Right atrium auricular region (tissue), 2 donors: ENCODE measurements at regions not wholly inside any gene's neighbourhood (a gene's known extent, or its start where the extent isn't known, plus 50 kb on each side); places are given as distances from the start of the nearest gene placed in this dataset.

ENCODE experiments used
- DNase-seq: peaks from one replicate; pipeline ENCODE4 v3.0.0-alpha.2; 2019; ENCODE audit warnings: low spot score
- H3K27ac ChIP-seq, 2 donors: fragments of 200-600 bp; sonication (generic); 1 replicate in 1 of 2; 2 replicates in 1 of 2; pipeline ENCODE4 v1.5.1; 2016 to 2019
- H3K27me3 ChIP-seq, 2 donors: fragments of 200-600 bp; sonication (generic); one replicate each; pipeline versions ENCODE4 v1.5.1 to v1.6.0; 2017 to 2019
- H3K36me3 ChIP-seq: fragments of 200-600 bp; sonication (generic); one replicate; pipeline ENCODE4 v1.5.1; 2016
- H3K4me1 ChIP-seq, 2 donors: fragments of 200-600 bp; sonication (generic); one replicate each; pipeline versions ENCODE4 v1.5.1 to v1.6.0; 2017 to 2019
- H3K4me3 ChIP-seq, 2 donors: fragments of 200-600 bp; sonication (generic); 1 replicate in 1 of 2; 2 replicates in 1 of 2; pipeline ENCODE4 v1.5.1; 2017 to 2019; ENCODE audit warnings: mild to moderate bottlenecking in 1 of 2, moderate library complexity in 1 of 2
- H3K9me3 ChIP-seq, 2 donors: fragments of 200-600 bp; sonication (generic); one replicate each; pipeline ENCODE4 v1.5.1; 2019
- TF ChIP-seq, protein P1 (sequence below), 2 donors: fragments of 200-600 bp; sonication (generic); IDR thresholded peaks; one replicate each; pipeline ENCODE4 v1.5.1; 2019; ENCODE audit warnings: antibody characterized with exemption in 2 of 2

DNA sequence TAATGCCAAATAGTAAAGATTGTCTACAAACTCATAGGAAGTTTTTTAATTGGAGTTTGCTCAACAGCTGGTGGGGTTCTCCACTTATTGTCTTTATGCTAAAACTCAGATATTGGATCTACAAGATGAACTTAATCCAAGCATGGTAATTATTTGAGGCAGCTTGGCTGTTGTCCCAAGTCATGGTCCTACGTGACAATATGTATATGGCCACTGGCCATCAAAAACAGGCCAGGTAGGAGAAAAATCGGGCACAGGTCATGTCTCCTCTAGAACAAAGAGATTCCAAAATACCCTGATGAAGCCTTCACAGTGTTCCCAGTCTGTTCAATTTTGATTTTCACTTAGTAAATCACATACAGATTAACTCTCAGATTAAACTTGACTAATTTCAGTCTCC, 606.4 kb downstream of the TNS3 start:
- DNase-seq = no peak
- Histone ChIP-seq H3K36me3 (no peaks in the 10 kb centered on the region), H3K27me3 (no peaks in the 10 kb centered on the region), H3K4me1 (no peaks in the 10 kb centered on the region), H3K4me3 (no peak overlapping the region), H3K27ac (no peak overlapping the region), H3K9me3 (no peaks in the 10 kb centered on the region)
- TF ChIP-seq, protein P1, sequence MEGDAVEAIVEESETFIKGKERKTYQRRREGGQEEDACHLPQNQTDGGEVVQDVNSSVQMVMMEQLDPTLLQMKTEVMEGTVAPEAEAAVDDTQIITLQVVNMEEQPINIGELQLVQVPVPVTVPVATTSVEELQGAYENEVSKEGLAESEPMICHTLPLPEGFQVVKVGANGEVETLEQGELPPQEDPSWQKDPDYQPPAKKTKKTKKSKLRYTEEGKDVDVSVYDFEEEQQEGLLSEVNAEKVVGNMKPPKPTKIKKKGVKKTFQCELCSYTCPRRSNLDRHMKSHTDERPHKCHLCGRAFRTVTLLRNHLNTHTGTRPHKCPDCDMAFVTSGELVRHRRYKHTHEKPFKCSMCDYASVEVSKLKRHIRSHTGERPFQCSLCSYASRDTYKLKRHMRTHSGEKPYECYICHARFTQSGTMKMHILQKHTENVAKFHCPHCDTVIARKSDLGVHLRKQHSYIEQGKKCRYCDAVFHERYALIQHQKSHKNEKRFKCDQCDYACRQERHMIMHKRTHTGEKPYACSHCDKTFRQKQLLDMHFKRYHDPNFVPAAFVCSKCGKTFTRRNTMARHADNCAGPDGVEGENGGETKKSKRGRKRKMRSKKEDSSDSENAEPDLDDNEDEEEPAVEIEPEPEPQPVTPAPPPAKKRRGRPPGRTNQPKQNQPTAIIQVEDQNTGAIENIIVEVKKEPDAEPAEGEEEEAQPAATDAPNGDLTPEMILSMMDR (IDR thresholded peaks at IDR 0.05) = no peak

DNA sequence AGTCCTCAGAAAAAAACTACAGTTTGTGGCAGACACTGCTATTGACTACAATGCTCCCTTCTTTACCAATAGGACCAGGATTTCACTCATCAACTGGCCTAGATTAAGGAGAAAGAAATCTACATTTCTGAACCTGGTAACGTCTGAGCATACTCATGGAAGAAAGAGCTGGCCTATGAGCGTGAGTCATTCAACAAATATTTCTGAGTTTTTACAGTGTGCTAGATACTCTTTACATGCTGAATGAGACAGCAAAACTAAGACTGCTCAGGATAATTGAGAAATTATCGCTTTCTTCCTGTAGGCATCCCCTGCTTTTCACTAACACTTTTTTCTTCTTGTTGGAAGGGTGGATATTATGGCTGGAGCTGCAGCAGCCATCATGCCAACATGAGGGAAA, 609.7 kb downstream of the TNS3 start:
- Histone ChIP-seq H3K9me3 (peaks cover 0 to 1% of the 10 kb centered on the region in 2 donors), H3K4me1 (no peaks in the 10 kb centered on the region), H3K27ac (no peak overlapping the region), H3K27me3 (no peaks in the 10 kb centered on the region), H3K4me3 (no peak overlapping the region), H3K36me3 (no peaks in the 10 kb centered on the region)
- TF ChIP-seq, protein P1 (IDR thresholded peaks at IDR 0.05) = no peak
- DNase-seq = no peak

DNA sequence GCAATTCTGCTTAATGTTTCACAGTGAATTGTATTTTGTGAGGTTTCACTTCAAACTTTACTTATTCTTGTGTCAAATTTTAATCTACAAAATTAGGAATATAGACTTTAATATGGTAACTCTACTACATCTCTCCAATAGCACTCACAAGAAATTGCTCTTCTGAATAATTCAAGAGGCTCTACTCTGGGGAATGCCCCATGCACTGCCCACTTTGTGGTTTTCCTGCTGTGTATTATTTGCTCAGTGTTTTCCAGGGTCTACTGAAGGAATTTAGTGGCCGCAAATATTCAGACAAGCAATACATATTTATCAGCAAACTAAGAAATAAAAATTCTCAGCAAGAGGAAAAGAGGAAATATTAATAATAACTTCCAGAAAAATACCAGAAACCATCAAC, 611.4 kb downstream of the TNS3 start:
- Histone ChIP-seq H3K27ac (no peak overlapping the region), H3K4me1 (no peaks in the 10 kb centered on the region), H3K9me3 (peaks cover 2 to 18% of the 10 kb centered on the region in 2 donors)

DNA sequence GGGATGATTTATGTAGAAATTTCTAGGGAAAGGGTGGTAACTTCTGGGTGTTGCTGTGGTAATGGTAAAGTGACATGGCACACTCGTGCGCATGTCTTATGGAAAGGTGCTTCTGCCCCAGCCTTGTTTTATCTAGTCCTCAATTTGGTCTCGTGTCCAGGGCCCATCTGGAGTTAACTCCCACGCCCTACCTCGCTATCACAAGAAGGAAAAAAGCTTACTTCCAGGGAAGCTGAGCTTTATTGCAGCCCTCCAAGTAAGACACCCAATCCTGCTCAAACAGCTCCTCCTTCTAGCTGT, 611.8 kb downstream of the TNS3 start:
- DNase-seq = no peak
- Histone ChIP-seq H3K4me1 (no peaks in the 10 kb centered on the region), H3K27me3 (no peaks in the 10 kb centered on the region), H3K36me3 (no peaks in the 10 kb centered on the region), H3K9me3 (peaks cover 2 to 22% of the 10 kb centered on the region in 2 donors), H3K4me3 (no peak overlapping the region), H3K27ac (no peak overlapping the region)
- TF ChIP-seq, protein P1 (IDR thresholded peaks at IDR 0.05) = no peak

More for the DNA sequence above, 611.4 kb downstream of the TNS3 start:
- no peak for DNase-seq
- no peaks in the 10 kb centered on the region for H3K27me3 ChIP-seq
- H3K4me3 ChIP-seq = no peak overlapping the region
- H3K36me3 ChIP-seq = no peaks in the 10 kb centered on the region
- TF ChIP-seq, protein P1 (IDR thresholded peaks at IDR 0.05) = no peak

DNA sequence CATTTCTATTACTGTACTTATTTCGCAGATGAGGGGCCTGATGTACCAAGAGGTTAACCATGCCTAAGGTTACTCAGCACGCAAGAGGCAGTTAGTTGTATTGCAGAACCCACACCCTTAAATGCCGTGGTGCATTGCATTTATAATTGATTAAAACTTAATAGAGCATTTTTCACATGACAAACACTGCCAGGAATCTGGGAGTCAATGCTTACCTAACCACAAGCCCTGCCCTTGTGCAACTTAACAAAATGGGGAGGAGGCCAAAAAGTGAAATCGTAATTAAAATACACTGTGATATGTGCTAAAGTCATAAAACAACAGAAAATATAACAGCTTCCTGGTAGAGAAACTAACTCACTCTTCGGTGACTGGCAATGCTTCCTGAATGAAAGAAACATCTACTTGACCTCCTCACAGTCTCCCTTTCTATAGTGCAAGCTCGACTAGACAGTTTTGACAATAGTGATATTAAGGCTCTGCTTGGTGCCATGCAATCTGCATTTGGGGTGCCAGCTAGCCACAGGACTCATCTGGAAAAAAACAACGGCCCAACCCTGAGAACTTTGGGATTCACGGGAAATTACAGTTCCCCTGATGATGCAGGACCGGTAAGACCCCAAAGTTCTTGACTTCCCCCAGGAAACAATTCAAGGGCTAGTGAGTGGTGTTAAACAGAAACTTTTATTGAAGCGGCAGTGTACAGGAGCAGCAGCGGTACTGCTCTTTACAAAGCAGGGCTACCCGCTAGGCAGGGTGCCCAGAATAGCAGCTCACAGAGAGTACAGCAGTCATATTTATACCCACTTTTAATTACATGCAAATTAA, 612.4 kb downstream of the TNS3 start:
- Histone ChIP-seq H3K4me3 (no peak overlapping the region), H3K27ac (no peak overlapping the region), H3K4me1 (no peaks in the 10 kb centered on the region), H3K36me3 (no peaks in the 10 kb centered on the region), H3K27me3 (no peaks in the 10 kb centered on the region), H3K9me3 (peaks cover 2 to 28% of the 10 kb centered on the region in 2 donors)
- TF ChIP-seq, protein P1 (IDR thresholded peaks at IDR 0.05) = no peak
- DNase-seq = no peak

DNA sequence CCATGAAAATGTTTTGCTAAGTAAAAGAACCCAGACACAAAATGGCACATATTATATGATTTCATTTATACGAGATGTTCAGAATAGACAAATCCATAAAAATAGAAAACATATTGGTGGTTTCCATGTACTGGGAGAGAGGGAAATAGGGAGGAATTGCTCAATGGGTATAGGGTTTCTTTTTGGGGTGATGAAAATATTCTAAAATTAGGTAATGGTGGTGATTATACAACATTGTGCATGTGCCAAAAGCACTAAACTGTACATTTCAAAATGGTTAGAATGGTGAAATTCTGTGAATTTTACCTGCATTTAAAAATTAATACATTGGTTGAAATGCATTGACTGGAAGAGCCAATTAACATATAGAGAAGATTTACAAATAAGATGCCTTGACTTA, 613.9 kb downstream of the TNS3 start:
- Histone ChIP-seq H3K27me3 (no peaks in the 10 kb centered on the region), H3K27ac (no peak overlapping the region), H3K4me1 (no peaks in the 10 kb centered on the region), H3K4me3 (no peak overlapping the region), H3K36me3 (no peaks in the 10 kb centered on the region), H3K9me3 (peaks cover 2 to 43% of the 10 kb centered on the region in 2 donors)
- no peak for DNase-seq
- TF ChIP-seq, protein P1 (IDR thresholded peaks at IDR 0.05) = no peak
